SK-N-SH treated with all-trans-retinoic acid at 6 μM for 48 hours (cell line): ENCODE measurements at regions not wholly inside any gene's neighbourhood (a gene's known extent, or its start where the extent isn't known, plus 50 kb on each side); places are given as distances from the start of the nearest gene placed in this dataset.

Experiments used
- ATAC-seq: fragments of 200-7000 bp; cut with Tn5 transposase; 3 replicates; pipeline ENCODE4 v1.9.1; 2020; ENCODE audit warnings: mild to moderate bottlenecking, moderate library complexity
- BACH2 ChIP-seq: fragments of 250-450 bp; sonication (Bioruptor Pico); IDR thresholded peaks from 2 replicates; pipeline ENCODE4 v1.9.0; 2021; ENCODE audit warnings: mild to moderate bottlenecking, borderline replicate concordance
- CSDC2 ChIP-seq: fragments of 250-450 bp; sonication (Bioruptor Pico); IDR thresholded peaks from 2 replicates; pipeline ENCODE4 v1.5.0; 2020; ENCODE audit warnings: mild to moderate bottlenecking, moderate library complexity
- ESRRG ChIP-seq: fragments of 250-450 bp; sonication (Bioruptor Pico); IDR thresholded peaks from 2 replicates; pipeline ENCODE4 v1.6.1; 2021; ENCODE audit warnings: mild to moderate bottlenecking
- GLIS3 ChIP-seq: fragments of 250-450 bp; sonication (Bioruptor Pico); IDR thresholded peaks from 2 replicates; pipeline ENCODE4 v1.5.0; 2020; ENCODE audit warnings: mild to moderate bottlenecking, moderate library complexity
- ISL1 ChIP-seq: fragments of 250-450 bp; sonication (Bioruptor Pico); IDR thresholded peaks from 2 replicates; pipeline ENCODE4 v2.1.2; 2022; ENCODE audit warnings: mild to moderate bottlenecking, moderate library complexity
- OSR1 ChIP-seq: fragments of 250-450 bp; sonication (Bioruptor Pico); IDR thresholded peaks from 2 replicates; pipeline ENCODE4 v1.8.0; 2022; ENCODE audit warnings: moderate library complexity, mild to moderate bottlenecking, inconsistent platforms
- PPARA ChIP-seq: fragments of 250-450 bp; sonication (Bioruptor Pico); IDR thresholded peaks from 2 replicates; pipeline ENCODE4 v1.5.0; 2020; ENCODE audit warnings: mild to moderate bottlenecking, borderline replicate concordance
- RARB ChIP-seq: fragments of 250-450 bp; sonication (Bioruptor Pico); IDR thresholded peaks from 2 replicates; pipeline ENCODE4 v1.8.0; 2021; ENCODE audit warnings: mild to moderate bottlenecking, moderate library complexity
- SNAI2 ChIP-seq: fragments of 250-450 bp; sonication (Bioruptor Pico); IDR thresholded peaks from 2 replicates; pipeline ENCODE4 v1.5.0; 2020; ENCODE audit warnings: mild to moderate bottlenecking, moderate library complexity
- TCF4 ChIP-seq: fragments of 250-450 bp; sonication (Bioruptor Pico); IDR thresholded peaks from 2 replicates; pipeline ENCODE4 v1.8.0; 2021; ENCODE audit warnings: mild to moderate bottlenecking, moderate library complexity, borderline replicate concordance
- TOX ChIP-seq: fragments of 250-450 bp; sonication (Bioruptor Pico); IDR thresholded peaks from 2 replicates; pipeline ENCODE4 v1.8.0; 2021; ENCODE audit warnings: mild to moderate bottlenecking, moderate library complexity, borderline replicate concordance
- ZC3H10 ChIP-seq: fragments of 250-450 bp; sonication (Bioruptor Pico); IDR thresholded peaks from 2 replicates; pipeline ENCODE4 v1.5.1; 2021; ENCODE audit warnings: mild to moderate bottlenecking, moderate library complexity
- ZFP3 ChIP-seq: fragments of 250-450 bp; sonication (Bioruptor Pico); IDR thresholded peaks from 2 replicates; pipeline ENCODE4 v1.5.0; 2020; ENCODE audit warnings: mild to moderate bottlenecking, moderate library complexity
- ZFP30 ChIP-seq: fragments of 450-650 bp; formaldehyde crosslinking; IDR thresholded peaks from 2 replicates; pipeline ENCODE4 v1.5.0; 2022; ENCODE audit warnings: mild to moderate bottlenecking, moderate library complexity
- ZNF565 ChIP-seq: fragments of 450-650 bp; formaldehyde crosslinking; conservative IDR thresholded peaks from 2 replicates; pipeline ENCODE4 v1.5.0; 2020; ENCODE audit warnings: low read depth, mild to moderate bottlenecking, moderate library complexity
- ZNF70 ChIP-seq: fragments of 450-650 bp; formaldehyde crosslinking; IDR thresholded peaks from 2 replicates; pipeline ENCODE4 v1.5.0; 2020; ENCODE audit warnings: mild to moderate bottlenecking, moderate library complexity
- TF ChIP-seq, protein P1 (sequence below): fragments of 250-450 bp; sonication (Bioruptor Pico); IDR thresholded peaks from 2 replicates; pipeline ENCODE4 v1.8.0; 2021; ENCODE audit warnings: low read depth, mild to moderate bottlenecking, moderate library complexity, borderline replicate concordance
- TF ChIP-seq, protein P2 (sequence below): fragments of 250-450 bp; sonication (Bioruptor Pico); IDR thresholded peaks from 2 replicates; pipeline ENCODE4 v1.8.0; 2020; ENCODE audit warnings: mild to moderate bottlenecking, moderate library complexity, borderline replicate concordance
- TF ChIP-seq, protein P3 (sequence below): fragments of 250-450 bp; sonication (Bioruptor Pico); IDR thresholded peaks from 2 replicates; pipeline ENCODE4 v1.5.1; 2021; ENCODE audit warnings: mild to moderate bottlenecking, moderate library complexity
- TF ChIP-seq, protein P4 (sequence below): fragments of 250-450 bp; sonication (Bioruptor Pico); IDR thresholded peaks from 2 replicates; pipeline ENCODE4 v1.5.1; 2020; ENCODE audit warnings: low read depth, mild to moderate bottlenecking, moderate library complexity
- TF ChIP-seq, protein P5 (sequence below): fragments of 250-450 bp; sonication (Bioruptor Pico); IDR thresholded peaks from 2 replicates; pipeline ENCODE4 v1.5.0; 2020; ENCODE audit warnings: mild to moderate bottlenecking, moderate library complexity

DNA sequence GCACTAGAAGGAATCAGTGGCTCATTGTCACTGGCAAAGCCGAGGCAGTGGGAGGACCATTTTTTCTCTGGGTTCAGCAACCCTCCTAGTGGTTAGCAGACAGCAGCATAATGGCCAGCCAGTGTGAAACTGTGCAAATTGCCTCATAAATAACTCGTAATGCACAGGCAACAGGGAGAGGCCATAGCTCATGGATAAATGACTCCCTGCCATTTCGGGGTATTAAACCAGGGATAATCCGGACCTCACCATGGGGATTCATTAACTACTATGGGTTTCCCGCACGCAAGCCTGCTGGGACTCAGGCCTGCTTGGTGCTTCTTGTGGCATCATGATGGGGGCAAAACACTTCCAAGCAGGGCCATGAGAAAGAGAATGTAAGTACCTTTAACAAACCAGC is 158.2 kb upstream of the CHD6 start:
- TF ChIP-seq ISL1 (no peak), ESRRG (CRISPR knock-in tag) (no peak), OSR1 (CRISPR knock-in tag) (no peak), TCF4 (CRISPR knock-in tag) (no peak), ZC3H10 (no peak), TOX (CRISPR knock-in tag) (no peak), PPARA (CRISPR knock-in tag) (no peak), CSDC2 (CRISPR knock-in tag) (no peak), ZFP30 (CRISPR knock-in tag) (no peak), ZNF70 (CRISPR knock-in tag) (no peak), GLIS3 (CRISPR knock-in tag) (no peak), ZNF565 (CRISPR knock-in tag) (no peak), ZFP3 (CRISPR knock-in tag) (no peak), BACH2 (CRISPR knock-in tag) (no peak), SNAI2 (no peak)
- TF ChIP-seq, protein P1, sequence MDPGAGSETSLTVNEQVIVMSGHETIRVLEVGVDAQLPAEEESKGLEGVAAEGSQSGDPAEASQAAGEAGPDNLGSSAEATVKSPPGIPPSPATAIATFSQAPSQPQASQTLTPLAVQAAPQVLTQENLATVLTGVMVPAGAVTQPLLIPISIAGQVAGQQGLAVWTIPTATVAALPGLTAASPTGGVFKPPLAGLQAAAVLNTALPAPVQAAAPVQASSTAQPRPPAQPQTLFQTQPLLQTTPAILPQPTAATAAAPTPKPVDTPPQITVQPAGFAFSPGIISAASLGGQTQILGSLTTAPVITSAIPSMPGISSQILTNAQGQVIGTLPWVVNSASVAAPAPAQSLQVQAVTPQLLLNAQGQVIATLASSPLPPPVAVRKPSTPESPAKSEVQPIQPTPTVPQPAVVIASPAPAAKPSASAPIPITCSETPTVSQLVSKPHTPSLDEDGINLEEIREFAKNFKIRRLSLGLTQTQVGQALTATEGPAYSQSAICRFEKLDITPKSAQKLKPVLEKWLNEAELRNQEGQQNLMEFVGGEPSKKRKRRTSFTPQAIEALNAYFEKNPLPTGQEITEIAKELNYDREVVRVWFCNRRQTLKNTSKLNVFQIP (CRISPR knock-in tag): no peak
- TF ChIP-seq, protein P2, sequence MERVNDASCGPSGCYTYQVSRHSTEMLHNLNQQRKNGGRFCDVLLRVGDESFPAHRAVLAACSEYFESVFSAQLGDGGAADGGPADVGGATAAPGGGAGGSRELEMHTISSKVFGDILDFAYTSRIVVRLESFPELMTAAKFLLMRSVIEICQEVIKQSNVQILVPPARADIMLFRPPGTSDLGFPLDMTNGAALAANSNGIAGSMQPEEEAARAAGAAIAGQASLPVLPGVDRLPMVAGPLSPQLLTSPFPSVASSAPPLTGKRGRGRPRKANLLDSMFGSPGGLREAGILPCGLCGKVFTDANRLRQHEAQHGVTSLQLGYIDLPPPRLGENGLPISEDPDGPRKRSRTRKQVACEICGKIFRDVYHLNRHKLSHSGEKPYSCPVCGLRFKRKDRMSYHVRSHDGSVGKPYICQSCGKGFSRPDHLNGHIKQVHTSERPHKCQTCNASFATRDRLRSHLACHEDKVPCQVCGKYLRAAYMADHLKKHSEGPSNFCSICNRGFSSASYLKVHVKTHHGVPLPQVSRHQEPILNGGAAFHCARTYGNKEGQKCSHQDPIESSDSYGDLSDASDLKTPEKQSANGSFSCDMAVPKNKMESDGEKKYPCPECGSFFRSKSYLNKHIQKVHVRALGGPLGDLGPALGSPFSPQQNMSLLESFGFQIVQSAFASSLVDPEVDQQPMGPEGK (CRISPR knock-in tag): no peak
- no peak for ATAC-seq

DNA sequence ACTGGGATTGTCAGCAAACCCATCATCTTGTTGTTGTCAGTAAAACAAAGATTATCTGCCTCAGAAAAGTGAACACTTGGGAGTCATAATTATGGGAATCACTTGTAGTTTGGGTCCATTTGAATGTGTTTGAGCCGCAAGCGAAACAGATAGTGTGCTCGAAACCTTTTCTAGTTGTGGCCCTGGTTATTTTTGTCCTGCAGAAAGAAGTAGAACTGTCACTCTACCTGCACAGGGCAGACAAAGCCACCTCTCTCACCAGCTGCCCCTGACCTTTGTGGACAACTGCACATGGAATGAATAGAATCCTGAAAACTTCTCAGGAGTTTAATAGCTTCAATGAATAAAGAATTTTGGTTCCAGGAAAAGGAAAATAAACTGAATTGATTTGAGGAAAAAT is 156.1 kb upstream of the CHD6 start:
- ATAC-seq: no peak
- no peak for TF ChIP-seq ISL1
- no peak for TF ChIP-seq ZNF70 (CRISPR knock-in tag)
- no peak for TF ChIP-seq PPARA (CRISPR knock-in tag)
- TF ChIP-seq RARB (CRISPR knock-in tag): no peak
- TF ChIP-seq, protein P3, sequence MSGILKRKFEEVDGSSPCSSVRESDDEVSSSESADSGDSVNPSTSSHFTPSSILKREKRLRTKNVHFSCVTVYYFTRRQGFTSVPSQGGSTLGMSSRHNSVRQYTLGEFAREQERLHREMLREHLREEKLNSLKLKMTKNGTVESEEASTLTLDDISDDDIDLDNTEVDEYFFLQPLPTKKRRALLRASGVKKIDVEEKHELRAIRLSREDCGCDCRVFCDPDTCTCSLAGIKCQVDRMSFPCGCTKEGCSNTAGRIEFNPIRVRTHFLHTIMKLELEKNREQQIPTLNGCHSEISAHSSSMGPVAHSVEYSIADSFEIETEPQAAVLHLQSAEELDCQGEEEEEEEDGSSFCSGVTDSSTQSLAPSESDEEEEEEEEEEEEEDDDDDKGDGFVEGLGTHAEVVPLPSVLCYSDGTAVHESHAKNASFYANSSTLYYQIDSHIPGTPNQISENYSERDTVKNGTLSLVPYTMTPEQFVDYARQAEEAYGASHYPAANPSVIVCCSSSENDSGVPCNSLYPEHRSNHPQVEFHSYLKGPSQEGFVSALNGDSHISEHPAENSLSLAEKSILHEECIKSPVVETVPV (CRISPR knock-in tag): no peak
- TF ChIP-seq ZFP3 (CRISPR knock-in tag): no peak
- no peak for TF ChIP-seq SNAI2
- TF ChIP-seq, protein P2 (CRISPR knock-in tag): no peak
- TF ChIP-seq, protein P4, sequence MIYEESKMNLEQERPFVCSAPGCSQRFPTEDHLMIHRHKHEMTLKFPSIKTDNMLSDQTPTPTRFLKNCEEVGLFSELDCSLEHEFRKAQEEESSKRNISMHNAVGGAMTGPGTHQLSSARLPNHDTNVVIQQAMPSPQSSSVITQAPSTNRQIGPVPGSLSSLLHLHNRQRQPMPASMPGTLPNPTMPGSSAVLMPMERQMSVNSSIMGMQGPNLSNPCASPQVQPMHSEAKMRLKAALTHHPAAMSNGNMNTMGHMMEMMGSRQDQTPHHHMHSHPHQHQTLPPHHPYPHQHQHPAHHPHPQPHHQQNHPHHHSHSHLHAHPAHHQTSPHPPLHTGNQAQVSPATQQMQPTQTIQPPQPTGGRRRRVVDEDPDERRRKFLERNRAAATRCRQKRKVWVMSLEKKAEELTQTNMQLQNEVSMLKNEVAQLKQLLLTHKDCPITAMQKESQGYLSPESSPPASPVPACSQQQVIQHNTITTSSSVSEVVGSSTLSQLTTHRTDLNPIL (CRISPR knock-in tag): no peak
- TF ChIP-seq ESRRG (CRISPR knock-in tag): no peak
- TF ChIP-seq TOX (CRISPR knock-in tag): no peak
- TF ChIP-seq, protein P5, sequence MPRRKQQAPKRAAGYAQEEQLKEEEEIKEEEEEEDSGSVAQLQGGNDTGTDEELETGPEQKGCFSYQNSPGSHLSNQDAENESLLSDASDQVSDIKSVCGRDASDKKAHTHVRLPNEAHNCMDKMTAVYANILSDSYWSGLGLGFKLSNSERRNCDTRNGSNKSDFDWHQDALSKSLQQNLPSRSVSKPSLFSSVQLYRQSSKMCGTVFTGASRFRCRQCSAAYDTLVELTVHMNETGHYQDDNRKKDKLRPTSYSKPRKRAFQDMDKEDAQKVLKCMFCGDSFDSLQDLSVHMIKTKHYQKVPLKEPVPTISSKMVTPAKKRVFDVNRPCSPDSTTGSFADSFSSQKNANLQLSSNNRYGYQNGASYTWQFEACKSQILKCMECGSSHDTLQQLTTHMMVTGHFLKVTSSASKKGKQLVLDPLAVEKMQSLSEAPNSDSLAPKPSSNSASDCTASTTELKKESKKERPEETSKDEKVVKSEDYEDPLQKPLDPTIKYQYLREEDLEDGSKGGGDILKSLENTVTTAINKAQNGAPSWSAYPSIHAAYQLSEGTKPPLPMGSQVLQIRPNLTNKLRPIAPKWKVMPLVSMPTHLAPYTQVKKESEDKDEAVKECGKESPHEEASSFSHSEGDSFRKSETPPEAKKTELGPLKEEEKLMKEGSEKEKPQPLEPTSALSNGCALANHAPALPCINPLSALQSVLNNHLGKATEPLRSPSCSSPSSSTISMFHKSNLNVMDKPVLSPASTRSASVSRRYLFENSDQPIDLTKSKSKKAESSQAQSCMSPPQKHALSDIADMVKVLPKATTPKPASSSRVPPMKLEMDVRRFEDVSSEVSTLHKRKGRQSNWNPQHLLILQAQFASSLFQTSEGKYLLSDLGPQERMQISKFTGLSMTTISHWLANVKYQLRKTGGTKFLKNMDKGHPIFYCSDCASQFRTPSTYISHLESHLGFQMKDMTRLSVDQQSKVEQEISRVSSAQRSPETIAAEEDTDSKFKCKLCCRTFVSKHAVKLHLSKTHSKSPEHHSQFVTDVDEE (CRISPR knock-in tag): no peak
- no peak for TF ChIP-seq BACH2 (CRISPR knock-in tag)
- TF ChIP-seq, protein P1 (CRISPR knock-in tag): no peak
- TF ChIP-seq ZFP30 (CRISPR knock-in tag): no peak
